Common myeloid progenitor, CD34-positive (primary cell): ENCODE measurements at regions not wholly inside any gene's neighbourhood (a gene's known extent, or its start where the extent isn't known, plus 50 kb on each side); places are given as distances from the start of the nearest gene placed in this dataset.

Experiments used
- CTCF ChIA-PET: fragments of 350-600 bp; sonication (Branson Sonifier 250); formaldehyde crosslinking; loops from one replicate; lab custom pipeline; 2021; ENCODE audit warnings: antibody characterized with exemption; lab: Charles Lee
- POLR2A ChIA-PET: fragments of 350-600 bp; sonication (Branson Sonifier 250); formaldehyde crosslinking; loops from one replicate; lab custom pipeline; 2021; ENCODE audit warnings: antibody characterized with exemption; lab: Charles Lee
- DNase-seq, 3 donors: peaks; one replicate each; pipeline versions ENCODE4 v3.0.0 to v3.0.0-alpha.2; 2013
- H3K27ac ChIP-seq, 2 experiments: 1 replicate in 1 of 2; 2 replicates in 1 of 2; pipeline ENCODE4 v1.7.0; 2013; ENCODE audit warnings: inconsistent platforms in 2 of 2, low read length in 2 of 2, mild to moderate bottlenecking in 2 of 2, low read depth in 1 of 2, moderate library complexity in 1 of 2; ENCODE audit not compliant: severe bottlenecking in 2 of 2, insufficient read depth in 1 of 2, poor library complexity in 1 of 2
- H3K27me3 ChIP-seq, 5 experiments: replicated peaks in 2 of 5; 1 replicate in 3 of 5; 2 replicates in 2 of 5; pipeline versions ENCODE4 v1.6.1 to v1.7.0; 2013; ENCODE audit warnings: low read length in 4 of 5, mild to moderate bottlenecking in 2 of 5, moderate library complexity in 2 of 5, inconsistent platforms in 1 of 5; ENCODE audit not compliant: insufficient read depth in 5 of 5, control insufficient read depth in 4 of 5
- H3K36me3 ChIP-seq, 4 experiments: 1 replicate in 2 of 4; 2 replicates in 2 of 4; pipeline versions ENCODE4 v1.6.1 to v1.7.0; 2013; ENCODE audit warnings: low read length in 3 of 4, control low read depth in 1 of 4, mild to moderate bottlenecking in 1 of 4; ENCODE audit not compliant: control insufficient read depth in 4 of 4, insufficient read depth in 4 of 4
- H3K4me1 ChIP-seq, 4 experiments: 1 replicate in 3 of 4; 2 replicates in 1 of 4; pipeline versions ENCODE4 v1.6.1 to v1.7.1; 2013; ENCODE audit warnings: low read length in 3 of 4, mild to moderate bottlenecking in 3 of 4, control low read depth in 1 of 4, inconsistent platforms in 1 of 4, moderate library complexity in 1 of 4; ENCODE audit not compliant: control insufficient read depth in 4 of 4, insufficient read depth in 4 of 4; ENCODE audit errors: control extremely low read depth in 1 of 4
- H3K4me3 ChIP-seq, 7 experiments: 1 replicate in 4 of 7; 2 replicates in 3 of 7; pipeline versions ENCODE4 v1.5.1 to v1.7.0; 2013; ENCODE audit warnings: mild to moderate bottlenecking in 7 of 7, low read length in 6 of 7, moderate library complexity in 6 of 7, inconsistent platforms in 2 of 7, low read depth in 2 of 7, control low read depth in 1 of 7; ENCODE audit not compliant: insufficient read depth in 4 of 7, control insufficient read depth in 1 of 7; ENCODE audit errors: extremely low read depth in 1 of 7
- H3K9me3 ChIP-seq, 5 experiments: 1 replicate in 4 of 5; 2 replicates in 1 of 5; pipeline versions ENCODE4 v1.6.1 to v1.7.1; 2013; ENCODE audit warnings: low read length in 4 of 5, mild to moderate bottlenecking in 2 of 5, inconsistent platforms in 1 of 5, low read depth in 1 of 5, moderate library complexity in 1 of 5; ENCODE audit not compliant: control insufficient read depth in 4 of 5, insufficient read depth in 2 of 5; ENCODE audit errors: control extremely low read depth in 1 of 5
- WGBS: methylation state at CpG from one replicate; pipeline ENCODE4 v1.1.5; 2013; ENCODE audit not compliant: insufficient coverage; 5-methylcytosine and 5-hydroxymethylcytosine counted together

DNA sequence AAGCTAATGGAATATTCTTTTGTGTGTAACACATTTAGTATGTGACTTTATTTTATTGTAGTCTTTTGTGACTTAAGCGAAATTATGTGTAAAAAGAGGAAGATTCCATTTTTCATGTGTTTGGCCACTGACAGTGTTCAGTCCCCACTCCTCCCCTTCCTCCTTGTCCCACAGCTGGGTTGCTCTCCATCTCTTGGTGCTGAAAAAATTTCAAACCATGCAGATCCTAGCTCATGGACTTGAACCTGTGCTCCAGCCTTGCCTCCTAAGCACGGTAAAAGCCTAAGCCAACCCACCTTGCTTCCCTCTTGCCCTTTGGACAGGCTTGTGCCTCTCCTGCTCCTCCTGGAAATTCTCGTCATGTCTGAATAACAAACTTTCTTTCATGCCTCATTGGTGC lies 2008.5 kb upstream of the TENM3 start:
- POLR2A ChIA-PET: no interaction called here
- peak in 2 of 3 donors; percentile 38 to 50 for DNase-seq
- WGBS: 79% methylated on average over 2 of the region's 3 CpGs
- Histone ChIP-seq H3K4me3 (no peak overlapping the region), H3K27ac (no peak overlapping the region), H3K27me3 (no peaks in the 10 kb centered on the region), H3K36me3 (no peaks in the 10 kb centered on the region), H3K4me1 (no peaks in the 10 kb centered on the region), H3K9me3 (no peaks in the 10 kb centered on the region)
- CTCF ChIA-PET: no interaction called here

- Histone ChIP-seq H3K9me3 (no peaks in the 10 kb centered on the region), H3K27ac (no peak overlapping the region), H3K4me1 (peaks cover 0 to 8% (median 4%) of the 10 kb centered on the region in 4 experiments), H3K4me3 (no peak overlapping the region), H3K36me3 (no peaks in the 10 kb centered on the region), H3K27me3 (no peaks in the 10 kb centered on the region)
- peak in 2 of 3 donors; percentile 41 to 45 for DNase-seq
- CTCF ChIA-PET: no interaction called here
- no CpG with 5 or more reads among the region's 2 CpGs for WGBS
- POLR2A ChIA-PET: no interaction called here
These were observed 2002.5 kb upstream of the TENM3 start for GRCh38 chr4:180240670-180241069.

- Histone ChIP-seq H3K27ac (no peak overlapping the region), H3K27me3 (no peaks in the 10 kb centered on the region), H3K4me3 (no peak overlapping the region), H3K4me1 (no peaks in the 10 kb centered on the region), H3K36me3 (no peaks in the 10 kb centered on the region), H3K9me3 (no peaks in the 10 kb centered on the region)
- WGBS: no CpG with 5 or more reads among the region's 1 CpG
- POLR2A ChIA-PET: no interaction called here
- DNase-seq: no peak
- CTCF ChIA-PET: no interaction called here
These were observed 1989.8 kb upstream of the TENM3 start for GRCh38 chr4:180253419-180253818.

DNA sequence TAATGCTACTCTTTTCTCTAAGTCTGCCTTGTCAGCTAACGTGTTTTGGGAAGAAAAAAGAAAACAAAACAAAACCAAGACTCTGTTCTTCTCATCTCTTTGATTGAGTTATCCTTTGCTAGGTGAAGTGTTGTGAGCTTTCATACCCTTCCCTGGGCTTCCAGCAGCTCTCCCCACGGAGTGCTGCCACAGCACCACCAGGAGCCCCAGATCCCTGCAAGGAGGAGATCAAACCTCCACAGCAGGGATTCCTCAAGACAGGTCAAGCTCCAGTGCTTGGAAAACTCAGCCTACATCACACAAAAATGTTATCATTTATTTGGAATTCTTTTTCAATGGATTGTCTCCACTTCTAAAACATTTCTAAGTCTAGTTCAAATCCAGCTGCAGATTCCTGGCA lies 1981.9 kb upstream of the TENM3 start:
- Histone ChIP-seq H3K9me3 (no peaks in the 10 kb centered on the region), H3K27ac (no peak overlapping the region), H3K36me3 (no peaks in the 10 kb centered on the region), H3K27me3 (no peaks in the 10 kb centered on the region), H3K4me3 (no peak overlapping the region), H3K4me1 (no peaks in the 10 kb centered on the region)
- POLR2A ChIA-PET: no interaction called here
- WGBS: 86% methylated on average over 1 of the region's 2 CpGs
- DNase-seq: no peak
- CTCF ChIA-PET: no interaction called here

DNA sequence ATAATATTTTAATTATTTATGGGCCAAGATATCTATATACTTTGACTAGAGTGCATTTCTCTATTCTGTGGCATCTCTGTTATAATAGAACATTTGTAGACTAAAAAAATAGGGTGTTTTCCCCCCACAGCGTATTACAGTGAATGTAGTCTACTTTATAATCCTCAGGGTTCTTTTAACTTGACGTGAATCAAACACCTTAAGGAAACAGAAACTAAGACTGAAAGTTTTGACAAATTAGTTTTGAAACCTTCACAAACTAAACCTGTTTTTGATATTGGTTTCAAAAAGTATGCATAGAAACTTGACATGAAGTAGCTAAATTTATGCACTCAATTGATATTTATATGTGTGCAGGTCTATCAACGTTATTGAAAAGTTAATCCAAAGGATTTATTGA lies 1963.1 kb upstream of the TENM3 start:
- no peak for DNase-seq
- no CpG with 5 or more reads among the region's 3 CpGs for WGBS
- Histone ChIP-seq H3K27ac (no peak overlapping the region), H3K4me3 (no peak overlapping the region), H3K9me3 (no peaks in the 10 kb centered on the region), H3K27me3 (no peaks in the 10 kb centered on the region), H3K4me1 (no peaks in the 10 kb centered on the region), H3K36me3 (no peaks in the 10 kb centered on the region)
- CTCF ChIA-PET: no interaction called here
- POLR2A ChIA-PET: no interaction called here

DNA sequence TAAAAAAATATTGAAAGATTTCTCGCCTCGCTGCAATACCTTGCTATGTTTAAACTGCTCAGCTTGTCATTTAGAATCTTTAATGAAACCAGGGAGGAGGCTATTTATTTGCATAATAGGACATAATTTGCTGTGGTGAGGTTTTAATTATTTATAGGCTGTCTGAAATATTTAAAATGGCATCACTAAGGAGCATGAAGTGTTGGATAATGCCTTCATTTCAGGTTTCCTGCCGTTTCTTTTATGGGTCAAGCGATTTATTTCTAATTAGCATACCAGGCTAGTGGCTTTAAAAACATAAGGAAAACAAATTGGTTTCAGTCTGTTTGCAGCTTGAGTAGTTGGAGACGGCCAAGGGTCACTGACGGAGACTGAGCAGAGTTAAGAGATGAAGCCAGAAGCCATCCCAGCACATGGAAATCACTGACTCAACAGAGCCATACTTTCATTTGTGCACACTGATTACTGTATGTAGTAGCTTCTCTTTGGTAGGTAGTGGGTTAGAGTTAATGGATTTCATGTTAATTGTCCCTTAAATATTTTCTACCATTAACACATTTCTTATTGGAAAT lies 1962.4 kb upstream of the TENM3 start:
- Histone ChIP-seq H3K4me3 (no peak overlapping the region), H3K27me3 (no peaks in the 10 kb centered on the region), H3K27ac (no peak overlapping the region), H3K9me3 (no peaks in the 10 kb centered on the region), H3K36me3 (no peaks in the 10 kb centered on the region), H3K4me1 (no peaks in the 10 kb centered on the region)
- ChIA-PET POLR2A (no interaction called here), CTCF (no interaction called here)
- 92% methylated on average over 6 of the region's 6 CpGs for WGBS
- no peak for DNase-seq

- H3K27ac ChIP-seq: no peak overlapping the region
- H3K36me3 ChIP-seq: no peaks in the 10 kb centered on the region
- peaks cover 0 to 3% (median 0%) of the 10 kb centered on the region in 4 experiments for H3K4me1 ChIP-seq
- H3K4me3 ChIP-seq: no peak overlapping the region
- DNase-seq: no peak
- no peaks in the 10 kb centered on the region for H3K9me3 ChIP-seq
- H3K27me3 ChIP-seq: no peaks in the 10 kb centered on the region
- ChIA-PET CTCF (no interaction called here), POLR2A (no interaction called here)
- no CpG with 5 or more reads among the region's 3 CpGs for WGBS
These were observed 1961.5 kb upstream of the TENM3 start for GRCh38 chr4:180281724-180282123.
